HCT116 (cell line): ENCODE measurements at regions not wholly inside any gene's neighbourhood (a gene's known extent, or its start where the extent isn't known, plus 50 kb on each side); places are given as distances from the start of the nearest gene placed in this dataset.

ENCODE experiments used
- ELF1 ChIP-seq: IDR thresholded peaks from 2 replicates; pipeline ENCODE4 v1.6.1; 2012; ENCODE audit warnings: low read depth, borderline replicate concordance
- EZH2 ChIP-seq: fragments of 200-600 bp; sonication (generic); IDR thresholded peaks from 2 replicates; pipeline ENCODE4 v1.6.1; 2017; ENCODE audit warnings: antibody characterized with exemption, mixed run types
- MAX ChIP-seq: IDR thresholded peaks from 2 replicates; pipeline ENCODE4 v1.6.1; 2012
- POLR2A ChIP-seq: IDR thresholded peaks from 2 replicates; pipeline ENCODE4 v1.7.0; 2011; ENCODE audit warnings: borderline replicate concordance; ENCODE audit not compliant: insufficient read depth, insufficient read length; ENCODE audit errors: extremely low read depth
- SP1 ChIP-seq: IDR thresholded peaks from 2 replicates; pipeline ENCODE4 v1.6.1; 2012; ENCODE audit warnings: low read depth
- TF ChIP-seq, protein P1 (sequence below), 3 experiments: fragments of 200-600 bp in 1 of 3; sonication (generic) in 1 of 3; IDR thresholded peaks in 2 of 3; conservative IDR thresholded peaks in 1 of 3; 2 replicates each; pipeline ENCODE4 v1.5.1; 2012 to 2017; ENCODE audit warnings: low read depth in 2 of 3, low read length in 2 of 3, antibody characterized with exemption in 1 of 3, borderline replicate concordance in 1 of 3, control low read depth in 1 of 3, mild to moderate bottlenecking in 1 of 3, mixed read lengths in 1 of 3, mixed run types in 1 of 3, moderate library complexity in 1 of 3; ENCODE audit not compliant: insufficient read depth in 1 of 3

GRCh38 chr2:63668466-63668865 lies 79.7 kb downstream of the MDH1 start:
- TF ChIP-seq, protein P1, sequence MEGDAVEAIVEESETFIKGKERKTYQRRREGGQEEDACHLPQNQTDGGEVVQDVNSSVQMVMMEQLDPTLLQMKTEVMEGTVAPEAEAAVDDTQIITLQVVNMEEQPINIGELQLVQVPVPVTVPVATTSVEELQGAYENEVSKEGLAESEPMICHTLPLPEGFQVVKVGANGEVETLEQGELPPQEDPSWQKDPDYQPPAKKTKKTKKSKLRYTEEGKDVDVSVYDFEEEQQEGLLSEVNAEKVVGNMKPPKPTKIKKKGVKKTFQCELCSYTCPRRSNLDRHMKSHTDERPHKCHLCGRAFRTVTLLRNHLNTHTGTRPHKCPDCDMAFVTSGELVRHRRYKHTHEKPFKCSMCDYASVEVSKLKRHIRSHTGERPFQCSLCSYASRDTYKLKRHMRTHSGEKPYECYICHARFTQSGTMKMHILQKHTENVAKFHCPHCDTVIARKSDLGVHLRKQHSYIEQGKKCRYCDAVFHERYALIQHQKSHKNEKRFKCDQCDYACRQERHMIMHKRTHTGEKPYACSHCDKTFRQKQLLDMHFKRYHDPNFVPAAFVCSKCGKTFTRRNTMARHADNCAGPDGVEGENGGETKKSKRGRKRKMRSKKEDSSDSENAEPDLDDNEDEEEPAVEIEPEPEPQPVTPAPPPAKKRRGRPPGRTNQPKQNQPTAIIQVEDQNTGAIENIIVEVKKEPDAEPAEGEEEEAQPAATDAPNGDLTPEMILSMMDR (IDR thresholded peaks at IDR 0.05 in 2 of 3, conservative IDR thresholded peaks at IDR 0.05 in 1 of 3; ENCODE audit: borderline replicate concordance in 1 of 3, insufficient read depth in 1 of 3, low read depth in 2 of 3, low read length in 2 of 3), result no peak
- TF ChIP-seq ELF1 (no peak), EZH2 (no peak), MAX (no peak), SP1 (no peak), POLR2A (no peak)
